GM21423 (cell line): ENCODE measurements at regions not wholly inside any gene's neighbourhood (a gene's known extent, or its start where the extent isn't known, plus 50 kb on each side); places are given as distances from the start of the nearest gene placed in this dataset.

Experiments used
- ATAC-seq: cut with Tn5 transposase; IDR thresholded peaks from one replicate; pipeline ENCODE4 v1.9.1; 2021; ENCODE audit warnings: mild to moderate bottlenecking, moderate library complexity; ENCODE audit not compliant: unreplicated experiment

- no peak for ATAC-seq
These were observed 1354.5 kb downstream of the BRD1 start for GRCh38 chr22:48473202-48473601.

GRCh38 chr22:48464246-48464645, 1363.4 kb downstream of the BRD1 start:
- no peak for ATAC-seq

- no peak for ATAC-seq
These were observed 1367.5 kb downstream of the BRD1 start for GRCh38 chr22:48459859-48460823.

- no peak for ATAC-seq
These were observed 1368.4 kb downstream of the BRD1 start for GRCh38 chr22:48459259-48459658.

GRCh38 chr22:48456449-48456848, 1371.2 kb downstream of the BRD1 start:
- no peak for ATAC-seq

- ATAC-seq = no peak
These were observed 1373.8 kb downstream of the BRD1 start for GRCh38 chr22:48453751-48454485.

- no peak for ATAC-seq
These were observed 1374.5 kb downstream of the BRD1 start for GRCh38 chr22:48453171-48453570.

GRCh38 chr22:48452766-48453165, 1374.9 kb downstream of the BRD1 start:
- no peak for ATAC-seq

GRCh38 chr22:48451891-48452290, 1375.8 kb downstream of the BRD1 start:
- ATAC-seq = no peak

GRCh38 chr22:48450188-48450825, 1377.4 kb downstream of the BRD1 start:
- ATAC-seq = no peak

GRCh38 chr22:48449466-48450187, 1378.0 kb downstream of the BRD1 start:
- no peak for ATAC-seq

GRCh38 chr22:48448821-48449220, 1378.9 kb downstream of the BRD1 start:
- ATAC-seq = no peak

GRCh38 chr22:48445113-48445827, 1382.4 kb downstream of the BRD1 start:
- no peak for ATAC-seq

- ATAC-seq = peak; percentile 77
These were observed 1383.2 kb downstream of the BRD1 start for GRCh38 chr22:48444320-48445112.

- no peak for ATAC-seq
These were observed 1384.0 kb downstream of the BRD1 start for GRCh38 chr22:48443680-48444079.

GRCh38 chr22:48442663-48443062, 1385.0 kb downstream of the BRD1 start:
- ATAC-seq = no peak

GRCh38 chr22:48441553-48441850, 1386.2 kb downstream of the BRD1 start:
- ATAC-seq = no peak

GRCh38 chr22:48440673-48441552, 1386.8 kb downstream of the BRD1 start:
- no peak for ATAC-seq

GRCh38 chr22:48440176-48440575, 1387.5 kb downstream of the BRD1 start:
- ATAC-seq = no peak
